VCaP (cell line): ENCODE measurements at regions not wholly inside any gene's neighbourhood (a gene's known extent, or its start where the extent isn't known, plus 50 kb on each side); places are given as distances from the start of the nearest gene placed in this dataset.

Experiments
- H3K27ac ChIP-seq: fragments of 450-650 bp; 2 replicates; pipeline ENCODE4 v1.5.1; 2017
- TF ChIP-seq, protein P1 (sequence below): fragments of 450-650 bp; conservative IDR thresholded peaks from 2 replicates; pipeline ENCODE4 v1.5.1; 2017; ENCODE audit warnings: mild to moderate bottlenecking, moderate library complexity

- TF ChIP-seq, protein P1, sequence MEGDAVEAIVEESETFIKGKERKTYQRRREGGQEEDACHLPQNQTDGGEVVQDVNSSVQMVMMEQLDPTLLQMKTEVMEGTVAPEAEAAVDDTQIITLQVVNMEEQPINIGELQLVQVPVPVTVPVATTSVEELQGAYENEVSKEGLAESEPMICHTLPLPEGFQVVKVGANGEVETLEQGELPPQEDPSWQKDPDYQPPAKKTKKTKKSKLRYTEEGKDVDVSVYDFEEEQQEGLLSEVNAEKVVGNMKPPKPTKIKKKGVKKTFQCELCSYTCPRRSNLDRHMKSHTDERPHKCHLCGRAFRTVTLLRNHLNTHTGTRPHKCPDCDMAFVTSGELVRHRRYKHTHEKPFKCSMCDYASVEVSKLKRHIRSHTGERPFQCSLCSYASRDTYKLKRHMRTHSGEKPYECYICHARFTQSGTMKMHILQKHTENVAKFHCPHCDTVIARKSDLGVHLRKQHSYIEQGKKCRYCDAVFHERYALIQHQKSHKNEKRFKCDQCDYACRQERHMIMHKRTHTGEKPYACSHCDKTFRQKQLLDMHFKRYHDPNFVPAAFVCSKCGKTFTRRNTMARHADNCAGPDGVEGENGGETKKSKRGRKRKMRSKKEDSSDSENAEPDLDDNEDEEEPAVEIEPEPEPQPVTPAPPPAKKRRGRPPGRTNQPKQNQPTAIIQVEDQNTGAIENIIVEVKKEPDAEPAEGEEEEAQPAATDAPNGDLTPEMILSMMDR: no peak
- H3K27ac ChIP-seq: no peak overlapping the region
Observed at GRCh38 chr6:74741646-74742045, 464.2 kb downstream of the COL12A1 start.

DNA sequence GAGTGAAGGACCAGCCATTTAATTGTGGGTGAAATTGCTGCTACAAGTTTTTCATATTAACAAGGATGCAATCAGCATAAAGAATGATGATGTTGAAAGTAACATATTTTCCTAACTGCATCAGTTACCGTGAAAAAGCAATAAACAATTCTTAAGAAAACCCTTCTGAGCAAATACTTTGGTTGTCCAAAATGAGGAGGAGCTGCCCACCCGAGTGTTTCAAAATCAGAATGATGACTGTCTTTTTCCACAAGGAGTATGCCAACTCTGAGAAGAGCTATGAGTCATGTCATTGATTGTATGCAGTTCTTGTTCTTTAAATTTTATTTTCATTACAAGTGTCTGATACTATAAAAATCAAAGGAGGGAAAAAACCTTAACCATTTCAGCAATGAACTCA lies 470.5 kb downstream of the COL12A1 start:
- TF ChIP-seq, protein P1: no peak
- no peak overlapping the region for H3K27ac ChIP-seq

DNA sequence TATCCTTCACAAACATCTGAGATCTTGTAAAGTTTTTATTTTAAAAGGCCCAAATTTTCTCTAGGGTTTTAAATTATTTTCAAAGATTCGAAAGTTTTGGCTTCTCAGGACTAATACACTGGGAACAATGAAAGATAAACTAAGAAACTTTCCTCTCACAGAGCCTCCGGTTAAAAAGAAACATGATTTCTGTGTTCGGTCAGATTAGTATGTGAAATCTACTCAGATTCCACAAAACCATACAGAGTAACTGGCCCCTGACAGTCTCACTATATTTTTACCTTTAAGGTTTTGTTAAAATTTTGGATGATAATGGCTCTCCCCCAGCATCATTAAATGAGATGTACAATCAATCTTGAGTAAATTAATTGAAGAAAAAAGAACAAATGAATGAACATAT lies 471.0 kb downstream of the COL12A1 start:
- H3K27ac ChIP-seq: no peak overlapping the region
- TF ChIP-seq, protein P1: no peak

- no peak overlapping the region for H3K27ac ChIP-seq
- TF ChIP-seq, protein P1: no peak
Observed at GRCh38 chr6:74733830-74734620, 471.8 kb downstream of the COL12A1 start.

GRCh38 chr6:74731931-74732330 lies 473.9 kb downstream of the COL12A1 start:
- TF ChIP-seq, protein P1: no peak
- H3K27ac ChIP-seq: no peak overlapping the region

- H3K27ac ChIP-seq: no peak overlapping the region
- TF ChIP-seq, protein P1: no peak
Observed at GRCh38 chr6:74731204-74731603, 474.6 kb downstream of the COL12A1 start.

- H3K27ac ChIP-seq: no peak overlapping the region
- TF ChIP-seq, protein P1: no peak
Observed at GRCh38 chr6:74720923-74721322, 484.9 kb downstream of the COL12A1 start.
